HL-60 (cell line): ENCODE measurements at regions not wholly inside any gene's neighbourhood (a gene's known extent, or its start where the extent isn't known, plus 50 kb on each side); places are given as distances from the start of the nearest gene placed in this dataset.

ENCODE experiments used
- DNase-seq, 2 experiments: peaks; one replicate each; pipeline ENCODE4 v3.0.0-alpha.2; 2010 to 2020; ENCODE audit warnings: low read depth in 1 of 2, low spot score in 1 of 2
- H3K27ac ChIP-seq: fragments of 250-450 bp; sonication (Bioruptor Pico); replicated peaks from 2 replicates; pipeline ENCODE4 v1.5.1; 2020; ENCODE audit warnings: mild to moderate bottlenecking, moderate library complexity
- H3K27me3 ChIP-seq: fragments of 250-450 bp; sonication (Bioruptor Pico); 2 replicates; pipeline ENCODE4 v1.5.1; 2021; ENCODE audit warnings: mild to moderate bottlenecking, moderate library complexity; ENCODE audit not compliant: insufficient read depth, poor library complexity, severe bottlenecking
- H3K4me3 ChIP-seq: replicated peaks from 2 replicates; pipeline ENCODE4 v1.5.1; 2011; ENCODE audit warnings: mild to moderate bottlenecking, control low read depth, low read length; ENCODE audit not compliant: insufficient read depth
- GABPA ChIP-seq: IDR thresholded peaks from 2 replicates; pipeline ENCODE4 v1.6.1; 2012; ENCODE audit warnings: low read depth
- POLR2AphosphoS5 ChIP-seq: IDR thresholded peaks from 2 replicates; pipeline ENCODE4 v1.6.1; 2012; ENCODE audit warnings: low read depth
- SPI1 ChIP-seq: IDR thresholded peaks from 2 replicates; pipeline ENCODE4 v1.6.1; 2012; ENCODE audit warnings: low read depth, mild to moderate bottlenecking, borderline replicate concordance
- TF ChIP-seq, protein P1 (sequence below): IDR thresholded peaks from 2 replicates; pipeline ENCODE4 v1.6.1; 2012; ENCODE audit warnings: low read depth; ENCODE audit not compliant: insufficient replicate concordance
- TF ChIP-seq, protein P2 (sequence below): IDR thresholded peaks from one replicate; pipeline ENCODE4 v1.5.1; 2011; ENCODE audit warnings: low read length, control low read depth, inconsistent platforms; ENCODE audit not compliant: insufficient read depth

DNA sequence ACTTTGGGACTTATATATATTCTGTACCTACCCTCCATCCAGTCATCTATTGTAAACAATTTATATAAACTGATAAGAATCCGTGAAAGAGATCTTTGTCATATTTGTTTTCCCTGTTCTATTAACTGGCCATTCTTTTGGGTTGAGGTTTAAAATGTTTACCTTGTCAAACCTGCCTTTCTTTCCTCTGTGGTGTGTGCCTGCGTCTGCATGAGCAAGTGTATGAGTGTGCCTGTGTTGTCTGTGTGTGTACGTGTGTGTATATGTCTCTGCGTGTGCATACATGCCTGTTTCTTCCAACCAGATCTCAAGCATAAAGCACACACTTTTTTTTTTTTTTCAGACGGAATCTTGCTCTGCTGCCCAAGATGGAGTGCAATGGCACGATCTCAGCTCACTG, 201.5 kb downstream of the C16orf95 start:
- no peak for DNase-seq
- H3K4me3 ChIP-seq = no peak overlapping the region
- no peak overlapping the region for H3K27ac ChIP-seq
- no peaks in the 10 kb centered on the region for H3K27me3 ChIP-seq
- TF ChIP-seq SPI1 (no peak), GABPA (no peak), POLR2AphosphoS5 (no peak)
- TF ChIP-seq, protein P1, sequence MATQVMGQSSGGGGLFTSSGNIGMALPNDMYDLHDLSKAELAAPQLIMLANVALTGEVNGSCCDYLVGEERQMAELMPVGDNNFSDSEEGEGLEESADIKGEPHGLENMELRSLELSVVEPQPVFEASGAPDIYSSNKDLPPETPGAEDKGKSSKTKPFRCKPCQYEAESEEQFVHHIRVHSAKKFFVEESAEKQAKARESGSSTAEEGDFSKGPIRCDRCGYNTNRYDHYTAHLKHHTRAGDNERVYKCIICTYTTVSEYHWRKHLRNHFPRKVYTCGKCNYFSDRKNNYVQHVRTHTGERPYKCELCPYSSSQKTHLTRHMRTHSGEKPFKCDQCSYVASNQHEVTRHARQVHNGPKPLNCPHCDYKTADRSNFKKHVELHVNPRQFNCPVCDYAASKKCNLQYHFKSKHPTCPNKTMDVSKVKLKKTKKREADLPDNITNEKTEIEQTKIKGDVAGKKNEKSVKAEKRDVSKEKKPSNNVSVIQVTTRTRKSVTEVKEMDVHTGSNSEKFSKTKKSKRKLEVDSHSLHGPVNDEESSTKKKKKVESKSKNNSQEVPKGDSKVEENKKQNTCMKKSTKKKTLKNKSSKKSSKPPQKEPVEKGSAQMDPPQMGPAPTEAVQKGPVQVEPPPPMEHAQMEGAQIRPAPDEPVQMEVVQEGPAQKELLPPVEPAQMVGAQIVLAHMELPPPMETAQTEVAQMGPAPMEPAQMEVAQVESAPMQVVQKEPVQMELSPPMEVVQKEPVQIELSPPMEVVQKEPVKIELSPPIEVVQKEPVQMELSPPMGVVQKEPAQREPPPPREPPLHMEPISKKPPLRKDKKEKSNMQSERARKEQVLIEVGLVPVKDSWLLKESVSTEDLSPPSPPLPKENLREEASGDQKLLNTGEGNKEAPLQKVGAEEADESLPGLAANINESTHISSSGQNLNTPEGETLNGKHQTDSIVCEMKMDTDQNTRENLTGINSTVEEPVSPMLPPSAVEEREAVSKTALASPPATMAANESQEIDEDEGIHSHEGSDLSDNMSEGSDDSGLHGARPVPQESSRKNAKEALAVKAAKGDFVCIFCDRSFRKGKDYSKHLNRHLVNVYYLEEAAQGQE = no peak
- TF ChIP-seq, protein P2, sequence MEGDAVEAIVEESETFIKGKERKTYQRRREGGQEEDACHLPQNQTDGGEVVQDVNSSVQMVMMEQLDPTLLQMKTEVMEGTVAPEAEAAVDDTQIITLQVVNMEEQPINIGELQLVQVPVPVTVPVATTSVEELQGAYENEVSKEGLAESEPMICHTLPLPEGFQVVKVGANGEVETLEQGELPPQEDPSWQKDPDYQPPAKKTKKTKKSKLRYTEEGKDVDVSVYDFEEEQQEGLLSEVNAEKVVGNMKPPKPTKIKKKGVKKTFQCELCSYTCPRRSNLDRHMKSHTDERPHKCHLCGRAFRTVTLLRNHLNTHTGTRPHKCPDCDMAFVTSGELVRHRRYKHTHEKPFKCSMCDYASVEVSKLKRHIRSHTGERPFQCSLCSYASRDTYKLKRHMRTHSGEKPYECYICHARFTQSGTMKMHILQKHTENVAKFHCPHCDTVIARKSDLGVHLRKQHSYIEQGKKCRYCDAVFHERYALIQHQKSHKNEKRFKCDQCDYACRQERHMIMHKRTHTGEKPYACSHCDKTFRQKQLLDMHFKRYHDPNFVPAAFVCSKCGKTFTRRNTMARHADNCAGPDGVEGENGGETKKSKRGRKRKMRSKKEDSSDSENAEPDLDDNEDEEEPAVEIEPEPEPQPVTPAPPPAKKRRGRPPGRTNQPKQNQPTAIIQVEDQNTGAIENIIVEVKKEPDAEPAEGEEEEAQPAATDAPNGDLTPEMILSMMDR = no peak

DNA sequence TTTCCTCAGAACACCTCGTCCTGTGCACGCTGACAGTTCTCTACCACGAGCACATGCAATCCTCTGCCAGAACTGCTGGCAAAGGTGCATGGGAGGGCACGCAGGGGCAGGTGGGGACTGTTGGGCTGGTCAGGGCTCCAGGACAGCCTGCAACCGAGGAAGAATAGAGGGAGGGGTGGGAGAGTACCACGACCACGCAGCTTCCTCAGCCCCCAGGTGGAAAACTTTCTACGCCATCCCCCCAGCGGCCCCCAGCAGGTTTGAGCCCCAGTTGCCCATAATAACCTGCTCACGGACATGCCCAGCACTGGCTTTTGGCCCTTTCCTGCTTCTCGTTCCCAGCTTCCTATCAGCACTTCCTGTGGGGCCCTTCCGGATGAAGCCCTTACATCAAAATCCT, 199.3 kb downstream of the C16orf95 start:
- no peak for TF ChIP-seq POLR2AphosphoS5
- TF ChIP-seq, protein P2 = no peak
- no peak for TF ChIP-seq GABPA
- no peak for TF ChIP-seq SPI1
- TF ChIP-seq, protein P1 = no peak
- no peak overlapping the region for H3K27ac ChIP-seq
- no peak for DNase-seq
- no peaks in the 10 kb centered on the region for H3K27me3 ChIP-seq
- H3K4me3 ChIP-seq = no peak overlapping the region

DNA sequence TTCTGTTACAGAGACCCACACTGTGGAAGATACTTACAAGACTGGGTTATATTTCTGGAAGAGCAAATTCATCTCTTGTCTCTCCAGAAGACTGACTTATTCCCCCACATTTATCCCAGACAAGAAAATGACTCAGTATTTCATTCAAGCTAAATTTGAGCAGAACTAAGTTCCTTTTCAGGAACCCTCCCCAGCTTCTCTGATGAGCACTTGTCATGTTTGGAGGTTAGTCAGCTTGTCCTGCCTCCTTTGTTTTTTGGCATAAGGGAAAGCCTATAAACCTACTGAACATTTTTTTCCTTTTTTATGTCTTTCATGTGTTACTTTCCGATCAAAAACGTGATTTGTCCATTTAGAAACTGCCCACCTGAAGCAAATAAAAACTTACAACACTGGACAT, 198.0 kb downstream of the C16orf95 start:
- TF ChIP-seq GABPA (no peak), POLR2AphosphoS5 (no peak), SPI1 (no peak)
- TF ChIP-seq, protein P1 = no peak
- TF ChIP-seq, protein P2 = no peak
- DNase-seq = no peak
- no peak overlapping the region for H3K27ac ChIP-seq
- H3K27me3 ChIP-seq = no peaks in the 10 kb centered on the region
- no peak overlapping the region for H3K4me3 ChIP-seq
